ENCODE measurements at regions not wholly inside any gene's neighbourhood (a gene's known extent, or its start where the extent isn't known, plus 50 kb on each side); places are given as distances from the start of the nearest gene placed in this dataset.

DNA sequence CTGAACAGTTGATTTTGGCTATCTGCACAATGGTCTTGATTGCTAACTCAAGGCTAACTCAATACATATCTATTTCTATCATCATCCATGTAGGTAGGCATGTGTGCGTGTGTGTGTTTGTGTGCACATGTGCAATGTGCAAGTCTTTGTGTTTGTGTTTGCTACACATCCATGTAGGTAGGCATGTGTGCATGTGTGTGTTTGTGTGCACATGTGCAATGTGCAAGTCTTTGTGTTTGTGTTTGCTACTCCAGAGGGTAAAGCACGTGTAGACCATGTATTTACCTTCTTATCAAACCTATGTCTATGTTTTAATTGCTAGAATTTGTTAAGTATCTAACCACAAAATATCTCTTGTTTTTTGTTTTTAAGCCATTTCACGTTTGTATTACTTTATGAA lies 962.6 kb downstream of the LRFN5 start:
- Histone ChIP-seq H3K36me3 (ENCODE audit: insufficient read depth, low read length) (no peaks in the 10 kb centered on the region), H3K9me3 (ENCODE audit: control insufficient read depth, insufficient read depth, low read length) (peaks cover 5% of the 10 kb centered on the region), H3K4me1 (ENCODE audit: insufficient read depth, low read length) (no peaks in the 10 kb centered on the region), H3K9ac (ENCODE audit: low read depth, low read length) (no peak overlapping the region)

DNA sequence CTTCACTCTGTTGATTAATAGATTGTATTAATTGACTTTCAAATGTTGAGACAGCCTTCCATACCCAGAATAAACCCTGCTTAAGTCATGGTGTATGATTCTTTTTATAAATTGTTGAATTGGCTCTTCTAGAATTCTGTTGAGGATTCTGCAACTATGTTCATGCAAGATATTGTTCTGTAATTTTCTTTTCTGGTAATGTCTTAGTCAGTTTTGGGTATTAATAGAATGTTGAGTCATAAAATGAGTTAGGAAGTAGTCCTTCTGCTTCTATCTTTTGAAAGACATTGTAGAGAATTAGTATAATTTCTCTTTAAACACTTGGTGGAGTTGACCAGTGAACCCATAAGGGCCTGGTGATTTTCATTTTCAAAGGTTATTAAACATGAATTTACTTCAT lies 958.9 kb downstream of the LRFN5 start:
- Histone ChIP-seq H3K9me3 (ENCODE audit: control insufficient read depth, insufficient read depth, low read length) (no peaks in the 10 kb centered on the region), H3K9ac (ENCODE audit: low read depth, low read length) (no peak overlapping the region), H3K36me3 (ENCODE audit: insufficient read depth, low read length) (no peaks in the 10 kb centered on the region), H3K4me1 (ENCODE audit: insufficient read depth, low read length) (no peaks in the 10 kb centered on the region)

DNA sequence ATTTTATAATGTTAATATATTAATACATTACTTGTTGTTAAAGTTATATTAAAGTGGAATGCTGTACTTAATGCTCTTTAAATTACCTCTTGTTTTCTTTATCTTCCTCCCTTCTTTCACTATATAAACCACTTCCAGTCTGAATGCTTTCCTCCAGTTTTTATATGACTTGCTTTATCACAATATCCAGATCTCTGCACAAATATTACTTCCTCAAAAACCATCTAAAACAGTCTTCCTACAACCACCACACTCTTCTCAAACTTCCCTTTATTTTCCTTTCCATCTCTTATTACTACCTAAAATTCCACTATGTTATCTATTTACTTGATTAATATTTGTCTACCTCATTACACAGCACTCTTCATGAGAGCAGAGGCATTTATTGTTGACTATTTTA lies 956.6 kb downstream of the LRFN5 start:
- H3K4me1 ChIP-seq (ENCODE audit: insufficient read depth, low read length) = no peaks in the 10 kb centered on the region
- no peaks in the 10 kb centered on the region for H3K9me3 ChIP-seq (ENCODE audit: control insufficient read depth, insufficient read depth, low read length)
- H3K9ac ChIP-seq (ENCODE audit: low read depth, low read length) = no peak overlapping the region
- no peaks in the 10 kb centered on the region for H3K36me3 ChIP-seq (ENCODE audit: insufficient read depth, low read length)

DNA sequence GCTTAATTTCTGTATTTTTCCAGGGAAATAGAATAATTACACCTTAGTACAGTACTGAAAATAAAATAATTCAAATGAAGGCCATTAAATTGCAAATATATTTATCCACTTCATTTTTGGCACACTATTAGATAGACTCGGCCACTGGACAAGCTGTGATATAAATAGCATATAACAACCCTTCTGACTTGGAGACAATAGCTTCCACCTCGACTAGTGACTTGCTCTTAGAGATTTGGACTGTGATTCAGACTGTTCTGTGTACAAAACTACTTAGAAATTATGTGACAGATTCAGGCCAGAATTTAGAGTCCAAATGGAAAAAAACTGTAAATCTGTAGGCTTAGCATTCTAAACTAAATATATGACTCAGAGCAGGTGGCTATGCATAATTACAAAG lies 949.9 kb downstream of the LRFN5 start:
- H3K36me3 ChIP-seq (ENCODE audit: insufficient read depth, low read length) = no peaks in the 10 kb centered on the region
- no peaks in the 10 kb centered on the region for H3K9me3 ChIP-seq (ENCODE audit: control insufficient read depth, insufficient read depth, low read length)
- H3K4me1 ChIP-seq (ENCODE audit: insufficient read depth, low read length) = no peaks in the 10 kb centered on the region
- no peak overlapping the region for H3K9ac ChIP-seq (ENCODE audit: low read depth, low read length)

DNA sequence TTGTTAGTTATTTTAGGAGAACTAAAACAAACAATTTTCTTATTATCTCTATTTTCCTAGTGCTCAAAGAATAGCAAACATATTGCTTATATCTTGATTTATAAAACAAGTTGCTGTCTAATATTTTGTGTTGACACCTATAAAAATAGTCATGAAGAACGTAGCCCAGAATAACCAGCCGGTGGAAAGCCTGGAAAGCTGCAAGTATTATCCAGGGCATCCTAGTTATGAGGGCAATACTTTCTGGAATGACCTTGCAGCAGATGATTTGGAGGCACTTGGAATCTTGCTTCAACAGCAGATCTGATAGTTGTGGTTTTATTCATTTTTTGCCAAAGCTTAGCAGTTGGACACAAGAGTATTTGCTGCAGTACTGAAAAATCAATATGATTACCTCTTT lies 948.7 kb downstream of the LRFN5 start:
- H3K9ac ChIP-seq (ENCODE audit: low read depth, low read length) = no peak overlapping the region
- no peaks in the 10 kb centered on the region for H3K4me1 ChIP-seq (ENCODE audit: insufficient read depth, low read length)
- H3K36me3 ChIP-seq (ENCODE audit: insufficient read depth, low read length) = no peaks in the 10 kb centered on the region
- no peaks in the 10 kb centered on the region for H3K9me3 ChIP-seq (ENCODE audit: control insufficient read depth, insufficient read depth, low read length)

DNA sequence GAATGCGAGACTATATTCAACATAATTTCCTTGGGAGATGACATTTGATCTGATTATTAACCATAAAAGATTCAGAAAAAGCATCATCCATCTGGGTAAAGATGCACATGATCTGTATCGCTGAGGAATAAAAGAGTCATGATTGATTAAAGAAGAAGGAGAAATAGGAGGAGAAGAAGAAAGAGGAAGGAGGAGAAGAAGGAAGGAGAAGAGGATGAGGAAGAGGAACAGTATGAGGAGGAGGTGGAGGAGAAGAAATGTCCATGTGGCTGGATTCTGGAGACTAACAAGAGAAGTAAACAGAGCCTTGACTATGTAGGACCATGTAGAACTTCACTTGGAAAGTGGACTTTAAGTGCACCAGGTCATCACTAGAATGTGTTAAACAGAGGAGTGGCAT lies 947.4 kb downstream of the LRFN5 start:
- no peak overlapping the region for H3K9ac ChIP-seq (ENCODE audit: low read depth, low read length)
- no peaks in the 10 kb centered on the region for H3K36me3 ChIP-seq (ENCODE audit: insufficient read depth, low read length)
- no peaks in the 10 kb centered on the region for H3K4me1 ChIP-seq (ENCODE audit: insufficient read depth, low read length)
- H3K9me3 ChIP-seq (ENCODE audit: control insufficient read depth, insufficient read depth, low read length) = no peaks in the 10 kb centered on the region; the same call in 1 of the 2 replicates

DNA sequence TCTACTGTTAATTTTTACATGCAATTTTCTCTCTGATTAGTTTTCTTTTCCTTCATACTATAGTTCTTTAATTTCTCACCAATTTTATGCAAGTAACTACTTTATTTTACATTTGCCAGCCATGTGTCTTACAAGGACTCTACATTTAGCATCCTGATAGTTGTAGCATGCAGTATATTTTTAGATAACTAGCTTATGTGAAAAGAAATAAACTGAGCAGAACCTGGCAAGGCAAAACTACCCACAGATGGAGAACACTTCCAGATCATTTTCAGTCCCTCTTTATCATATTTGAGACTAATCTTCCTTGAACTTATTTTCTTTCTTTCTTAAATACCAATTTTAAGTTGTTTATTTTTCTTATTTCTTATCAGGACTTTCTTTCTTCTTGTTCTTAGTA lies 943.6 kb downstream of the LRFN5 start:
- H3K36me3 ChIP-seq (ENCODE audit: insufficient read depth, low read length) = no peaks in the 10 kb centered on the region
- H3K4me1 ChIP-seq (ENCODE audit: insufficient read depth, low read length) = no peaks in the 10 kb centered on the region
- no peaks in the 10 kb centered on the region; the same call in 1 of the 2 replicates for H3K9me3 ChIP-seq (ENCODE audit: control insufficient read depth, insufficient read depth, low read length)
- no peak overlapping the region for H3K9ac ChIP-seq (ENCODE audit: low read depth, low read length)

DNA sequence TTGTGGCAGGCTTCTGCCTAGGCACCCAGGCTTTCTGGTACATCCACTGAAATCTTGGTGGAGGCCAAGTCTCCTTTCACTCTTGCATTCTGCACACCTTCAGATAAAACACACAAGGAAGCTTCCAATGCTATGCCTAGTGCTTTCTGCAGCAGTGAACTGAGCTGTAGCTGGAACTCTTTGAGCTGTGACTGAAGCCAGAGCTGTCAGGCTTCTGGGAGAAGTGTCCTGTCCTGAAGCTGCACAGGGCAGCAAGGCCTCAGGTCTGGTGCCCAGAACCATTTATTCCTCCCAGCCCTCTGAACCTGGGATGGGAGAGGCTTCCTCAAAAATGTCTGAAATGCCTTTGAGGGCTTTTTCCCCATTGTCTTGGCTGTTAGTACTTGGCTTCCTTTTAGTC lies 941.7 kb downstream of the LRFN5 start:
- no peak overlapping the region for H3K9ac ChIP-seq (ENCODE audit: low read depth, low read length)
- no peaks in the 10 kb centered on the region; the same call in 1 of the 2 replicates for H3K9me3 ChIP-seq (ENCODE audit: control insufficient read depth, insufficient read depth, low read length)
- H3K4me1 ChIP-seq (ENCODE audit: insufficient read depth, low read length) = no peaks in the 10 kb centered on the region
- H3K36me3 ChIP-seq (ENCODE audit: insufficient read depth, low read length) = no peaks in the 10 kb centered on the region

DNA sequence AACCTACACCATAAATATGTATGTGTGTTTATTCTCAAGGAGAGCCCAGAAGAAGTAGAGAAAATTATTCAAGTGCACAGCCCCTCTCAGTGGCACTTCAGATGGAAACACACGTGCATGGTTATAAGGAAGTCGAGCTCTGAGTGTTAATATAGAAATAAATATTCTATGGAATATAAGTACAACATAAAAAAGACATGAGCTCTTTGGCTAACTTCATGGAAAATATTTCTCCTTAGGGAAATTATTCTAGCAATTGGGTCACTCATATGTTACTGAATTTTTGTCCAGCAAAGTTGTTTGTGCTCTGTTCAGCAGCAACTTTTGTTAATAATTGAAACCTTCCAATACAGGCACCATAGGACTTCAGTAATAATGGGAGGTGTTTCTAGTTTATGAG lies 939.0 kb downstream of the LRFN5 start:
- Histone ChIP-seq H3K4me1 (ENCODE audit: insufficient read depth, low read length) (no peaks in the 10 kb centered on the region), H3K9ac (ENCODE audit: low read depth, low read length) (no peak overlapping the region), H3K9me3 (ENCODE audit: control insufficient read depth, insufficient read depth, low read length) (no peaks in the 10 kb centered on the region; the same call in 1 of the 2 replicates), H3K36me3 (ENCODE audit: insufficient read depth, low read length) (no peaks in the 10 kb centered on the region)

DNA sequence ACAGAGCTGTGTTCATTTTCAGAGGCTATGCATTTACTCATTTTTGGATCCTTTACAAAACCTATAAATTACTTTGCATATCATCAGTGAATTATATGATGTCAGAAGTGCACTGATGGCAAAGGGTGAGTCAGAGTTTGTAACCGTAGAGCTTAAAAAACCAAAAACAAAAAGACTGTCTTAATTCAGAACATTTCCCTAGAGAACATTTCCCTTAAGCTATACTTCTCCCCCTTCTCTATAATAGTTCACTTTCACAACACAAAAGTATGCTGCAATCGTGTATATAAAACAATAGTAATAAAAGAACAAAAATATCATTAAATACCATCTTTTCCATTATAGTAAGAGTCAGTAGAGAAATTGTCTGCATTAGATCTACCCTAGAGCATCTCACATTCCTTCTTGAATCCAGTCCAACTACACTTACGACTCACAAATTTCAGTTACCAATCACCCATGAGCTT lies 934.9 kb downstream of the LRFN5 start:
- no peaks in the 10 kb centered on the region for H3K4me1 ChIP-seq (ENCODE audit: insufficient read depth, low read length)
- no peak overlapping the region for H3K9ac ChIP-seq (ENCODE audit: low read depth, low read length)
- H3K36me3 ChIP-seq (ENCODE audit: insufficient read depth, low read length) = no peaks in the 10 kb centered on the region
- H3K9me3 ChIP-seq (ENCODE audit: control insufficient read depth, insufficient read depth, low read length) = no peaks in the 10 kb centered on the region

DNA sequence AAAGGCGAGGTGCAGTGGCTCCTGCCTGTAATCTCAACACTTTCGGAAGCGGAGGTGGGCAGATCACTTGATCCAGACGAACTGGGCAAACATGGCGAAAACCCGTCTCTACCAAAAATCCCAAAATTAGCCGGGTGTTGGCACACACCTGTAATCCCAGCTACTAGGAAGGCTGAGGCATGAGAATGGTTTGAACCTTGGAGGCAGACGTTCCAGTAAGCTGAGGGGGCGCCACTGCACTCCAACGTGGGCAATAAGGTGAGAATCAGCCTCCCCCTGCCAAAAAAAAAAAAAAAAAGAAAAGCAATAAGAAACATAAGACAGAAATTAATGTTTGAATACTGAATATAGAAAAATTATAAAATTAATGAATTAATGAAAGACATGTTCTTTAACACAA lies 928.7 kb downstream of the LRFN5 start:
- H3K4me1 ChIP-seq (ENCODE audit: insufficient read depth, low read length) = no peaks in the 10 kb centered on the region
- no peak overlapping the region; the same call in 1 of the 2 replicates for H3K9ac ChIP-seq (ENCODE audit: low read depth, low read length)
- no peaks in the 10 kb centered on the region for H3K9me3 ChIP-seq (ENCODE audit: control insufficient read depth, insufficient read depth, low read length)
- no peaks in the 10 kb centered on the region for H3K36me3 ChIP-seq (ENCODE audit: insufficient read depth, low read length)

DNA sequence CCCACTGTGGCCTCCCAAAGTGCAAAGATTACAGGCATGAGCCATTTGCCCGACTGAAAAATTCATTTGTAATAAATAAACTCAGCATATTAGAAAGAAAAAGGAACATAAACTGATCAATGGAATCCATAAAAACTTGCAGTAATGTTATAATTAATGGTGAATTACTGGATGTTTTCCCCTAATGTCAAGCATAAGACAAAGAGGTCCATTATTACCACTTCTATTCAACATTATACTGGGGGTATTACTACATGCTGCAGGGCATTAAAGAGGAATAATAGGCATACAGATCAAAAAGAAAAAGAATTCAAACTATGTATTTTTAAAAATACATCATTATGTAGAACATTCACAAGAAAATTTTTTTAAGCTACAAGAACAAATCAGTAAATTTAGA lies 926.8 kb downstream of the LRFN5 start:
- Histone ChIP-seq H3K4me1 (ENCODE audit: insufficient read depth, low read length) (no peaks in the 10 kb centered on the region), H3K36me3 (ENCODE audit: insufficient read depth, low read length) (no peaks in the 10 kb centered on the region), H3K9ac (ENCODE audit: low read depth, low read length) (no peak overlapping the region), H3K9me3 (ENCODE audit: control insufficient read depth, insufficient read depth, low read length) (no peaks in the 10 kb centered on the region)

DNA sequence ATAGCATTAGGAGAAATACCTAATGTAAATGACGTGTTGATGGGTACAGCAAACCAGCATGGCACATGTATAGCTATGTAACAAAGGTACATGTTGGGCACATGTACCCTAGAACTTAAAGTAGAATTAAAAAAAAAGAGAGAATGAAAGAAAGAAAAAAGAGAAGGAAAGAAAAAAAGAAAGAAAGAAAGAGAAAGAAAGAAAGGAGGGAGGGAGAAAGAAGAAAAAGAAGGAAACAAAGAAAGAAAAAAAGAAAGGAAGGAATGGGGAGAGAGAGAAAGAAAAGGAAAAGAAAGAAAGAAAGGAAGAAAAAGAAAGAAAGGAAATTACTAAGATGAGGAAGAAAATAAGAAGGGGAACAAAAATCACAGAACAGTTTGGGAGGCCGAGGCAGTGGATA lies 925.5 kb downstream of the LRFN5 start:
- no peaks in the 10 kb centered on the region for H3K4me1 ChIP-seq (ENCODE audit: insufficient read depth, low read length)
- no peaks in the 10 kb centered on the region for H3K36me3 ChIP-seq (ENCODE audit: insufficient read depth, low read length)
- H3K9ac ChIP-seq (ENCODE audit: low read depth, low read length) = no peak overlapping the region
- H3K9me3 ChIP-seq (ENCODE audit: control insufficient read depth, insufficient read depth, low read length) = no peaks in the 10 kb centered on the region

DNA sequence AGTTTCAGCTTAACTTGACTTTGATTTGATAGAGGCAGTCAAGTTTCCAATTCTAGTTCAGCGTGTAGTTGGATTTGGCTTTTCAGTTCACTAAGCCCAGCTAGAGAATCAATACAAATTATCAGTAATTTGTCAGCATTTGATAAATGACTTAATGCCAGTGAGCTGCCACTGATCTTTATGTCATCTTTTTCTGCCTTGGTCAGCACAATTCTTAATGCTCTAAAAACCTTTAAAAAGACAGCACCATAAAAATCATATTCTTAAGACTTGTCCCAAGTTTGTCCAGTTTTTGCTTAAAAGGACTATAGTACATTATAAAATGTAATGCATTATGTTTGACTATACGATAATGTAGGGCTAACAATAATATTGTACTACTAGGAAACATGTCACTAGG lies 920.5 kb downstream of the LRFN5 start:
- no peak overlapping the region for H3K9ac ChIP-seq (ENCODE audit: low read depth, low read length)
- no peaks in the 10 kb centered on the region for H3K4me1 ChIP-seq (ENCODE audit: insufficient read depth, low read length)
- H3K9me3 ChIP-seq (ENCODE audit: control insufficient read depth, insufficient read depth, low read length) = no peaks in the 10 kb centered on the region
- no peaks in the 10 kb centered on the region for H3K36me3 ChIP-seq (ENCODE audit: insufficient read depth, low read length)

DNA sequence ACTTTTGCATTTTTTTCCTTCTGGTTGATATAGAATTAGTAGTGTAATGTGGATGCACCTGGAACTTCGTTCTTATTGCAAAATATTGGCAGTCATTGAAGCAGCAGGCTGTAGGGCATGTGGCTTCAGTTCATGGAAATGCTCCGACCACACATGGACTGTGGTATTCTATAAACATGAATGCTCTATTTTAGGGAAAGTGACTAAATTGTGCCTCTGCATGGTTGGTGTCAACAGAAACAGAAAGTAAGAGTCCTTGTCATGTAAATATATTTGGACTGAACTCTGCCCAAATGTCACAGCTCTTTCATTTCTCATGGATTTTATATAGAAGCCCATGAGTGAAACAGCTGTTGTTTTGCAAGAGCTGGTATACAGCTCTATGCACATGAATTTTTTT lies 917.0 kb downstream of the LRFN5 start:
- no peaks in the 10 kb centered on the region for H3K36me3 ChIP-seq (ENCODE audit: insufficient read depth, low read length)
- H3K9ac ChIP-seq (ENCODE audit: low read depth, low read length) = no peak overlapping the region
- H3K9me3 ChIP-seq (ENCODE audit: control insufficient read depth, insufficient read depth, low read length) = no peaks in the 10 kb centered on the region
- H3K4me1 ChIP-seq (ENCODE audit: insufficient read depth, low read length) = no peaks in the 10 kb centered on the region
